ENCODE measurements at regions not wholly inside any gene's neighbourhood (a gene's known extent, or its start where the extent isn't known, plus 50 kb on each side); places are given as distances from the start of the nearest gene placed in this dataset.

DNA sequence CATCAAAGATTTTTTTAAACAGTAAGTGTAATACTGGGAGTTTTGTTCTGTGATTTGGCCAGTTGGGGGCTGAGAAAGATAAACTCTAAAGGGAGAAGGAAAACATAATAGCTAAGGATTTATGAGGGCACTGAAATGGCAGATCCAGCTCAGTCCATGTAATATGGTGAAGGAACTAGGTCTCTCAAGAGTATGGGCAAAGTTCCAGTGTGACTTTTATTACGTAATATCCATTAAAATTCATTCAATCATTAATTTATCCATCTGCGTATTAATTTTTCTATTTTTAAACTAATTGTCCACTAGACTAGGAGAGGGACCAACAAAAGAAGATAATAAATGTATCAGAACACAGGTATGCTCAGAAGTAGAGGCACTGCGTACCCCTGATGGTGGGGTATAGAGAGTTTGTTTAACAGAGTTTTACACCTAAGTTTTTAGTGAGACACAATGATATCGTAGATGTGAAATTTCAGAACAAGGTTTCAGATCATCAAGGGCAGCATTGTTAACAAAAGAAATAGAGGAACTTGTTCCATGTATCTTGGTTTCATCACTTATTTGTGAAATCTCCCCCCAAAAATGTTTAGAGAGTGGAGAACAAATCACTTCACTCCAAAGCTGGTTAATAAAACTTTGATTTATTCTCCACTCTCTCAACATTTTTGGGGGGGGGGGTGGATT, 351.1 kb downstream of the GRXCR1 start:
- Histone ChIP-seq H3K79me2 (replicated peaks; ENCODE audit: insufficient read depth) (no peaks in the 10 kb centered on the region), H3K4me3 (no peak overlapping the region), H3K27me3 (ENCODE audit: insufficient read depth) (no peaks in the 10 kb centered on the region), H3K9me2 (ENCODE audit: insufficient read depth) (peaks cover 15% of the 10 kb centered on the region; the same call in 1 of the 2 replicates), H2AFZ (no peak overlapping the region), H4K20me1 (replicated peaks; ENCODE audit: insufficient read depth) (no peaks in the 10 kb centered on the region), H3K4me2 (no peak overlapping the region), H3K36me3 (ENCODE audit: insufficient read depth) (no peaks in the 10 kb centered on the region), H3F3A (replicated peaks; ENCODE audit: low read depth) (no peaks in the 10 kb centered on the region), H3K27ac (ENCODE audit: low read depth) (no peak overlapping the region), H3K4me1 (ENCODE audit: insufficient read depth) (no peaks in the 10 kb centered on the region)
- TF ChIP-seq JUNB (IDR thresholded peaks at IDR 0.05; ENCODE audit: unreplicated experiment): no peak
- TF ChIP-seq ETS1 (IDR thresholded peaks at IDR 0.05): no peak
- no peak for TF ChIP-seq EZH2 (IDR thresholded peaks at IDR 0.05; ENCODE audit: low read depth, unreplicated experiment)
- TF ChIP-seq NANOG (IDR thresholded peaks at IDR 0.05; ENCODE audit: borderline replicate concordance): no peak
- TF ChIP-seq, protein P1, sequence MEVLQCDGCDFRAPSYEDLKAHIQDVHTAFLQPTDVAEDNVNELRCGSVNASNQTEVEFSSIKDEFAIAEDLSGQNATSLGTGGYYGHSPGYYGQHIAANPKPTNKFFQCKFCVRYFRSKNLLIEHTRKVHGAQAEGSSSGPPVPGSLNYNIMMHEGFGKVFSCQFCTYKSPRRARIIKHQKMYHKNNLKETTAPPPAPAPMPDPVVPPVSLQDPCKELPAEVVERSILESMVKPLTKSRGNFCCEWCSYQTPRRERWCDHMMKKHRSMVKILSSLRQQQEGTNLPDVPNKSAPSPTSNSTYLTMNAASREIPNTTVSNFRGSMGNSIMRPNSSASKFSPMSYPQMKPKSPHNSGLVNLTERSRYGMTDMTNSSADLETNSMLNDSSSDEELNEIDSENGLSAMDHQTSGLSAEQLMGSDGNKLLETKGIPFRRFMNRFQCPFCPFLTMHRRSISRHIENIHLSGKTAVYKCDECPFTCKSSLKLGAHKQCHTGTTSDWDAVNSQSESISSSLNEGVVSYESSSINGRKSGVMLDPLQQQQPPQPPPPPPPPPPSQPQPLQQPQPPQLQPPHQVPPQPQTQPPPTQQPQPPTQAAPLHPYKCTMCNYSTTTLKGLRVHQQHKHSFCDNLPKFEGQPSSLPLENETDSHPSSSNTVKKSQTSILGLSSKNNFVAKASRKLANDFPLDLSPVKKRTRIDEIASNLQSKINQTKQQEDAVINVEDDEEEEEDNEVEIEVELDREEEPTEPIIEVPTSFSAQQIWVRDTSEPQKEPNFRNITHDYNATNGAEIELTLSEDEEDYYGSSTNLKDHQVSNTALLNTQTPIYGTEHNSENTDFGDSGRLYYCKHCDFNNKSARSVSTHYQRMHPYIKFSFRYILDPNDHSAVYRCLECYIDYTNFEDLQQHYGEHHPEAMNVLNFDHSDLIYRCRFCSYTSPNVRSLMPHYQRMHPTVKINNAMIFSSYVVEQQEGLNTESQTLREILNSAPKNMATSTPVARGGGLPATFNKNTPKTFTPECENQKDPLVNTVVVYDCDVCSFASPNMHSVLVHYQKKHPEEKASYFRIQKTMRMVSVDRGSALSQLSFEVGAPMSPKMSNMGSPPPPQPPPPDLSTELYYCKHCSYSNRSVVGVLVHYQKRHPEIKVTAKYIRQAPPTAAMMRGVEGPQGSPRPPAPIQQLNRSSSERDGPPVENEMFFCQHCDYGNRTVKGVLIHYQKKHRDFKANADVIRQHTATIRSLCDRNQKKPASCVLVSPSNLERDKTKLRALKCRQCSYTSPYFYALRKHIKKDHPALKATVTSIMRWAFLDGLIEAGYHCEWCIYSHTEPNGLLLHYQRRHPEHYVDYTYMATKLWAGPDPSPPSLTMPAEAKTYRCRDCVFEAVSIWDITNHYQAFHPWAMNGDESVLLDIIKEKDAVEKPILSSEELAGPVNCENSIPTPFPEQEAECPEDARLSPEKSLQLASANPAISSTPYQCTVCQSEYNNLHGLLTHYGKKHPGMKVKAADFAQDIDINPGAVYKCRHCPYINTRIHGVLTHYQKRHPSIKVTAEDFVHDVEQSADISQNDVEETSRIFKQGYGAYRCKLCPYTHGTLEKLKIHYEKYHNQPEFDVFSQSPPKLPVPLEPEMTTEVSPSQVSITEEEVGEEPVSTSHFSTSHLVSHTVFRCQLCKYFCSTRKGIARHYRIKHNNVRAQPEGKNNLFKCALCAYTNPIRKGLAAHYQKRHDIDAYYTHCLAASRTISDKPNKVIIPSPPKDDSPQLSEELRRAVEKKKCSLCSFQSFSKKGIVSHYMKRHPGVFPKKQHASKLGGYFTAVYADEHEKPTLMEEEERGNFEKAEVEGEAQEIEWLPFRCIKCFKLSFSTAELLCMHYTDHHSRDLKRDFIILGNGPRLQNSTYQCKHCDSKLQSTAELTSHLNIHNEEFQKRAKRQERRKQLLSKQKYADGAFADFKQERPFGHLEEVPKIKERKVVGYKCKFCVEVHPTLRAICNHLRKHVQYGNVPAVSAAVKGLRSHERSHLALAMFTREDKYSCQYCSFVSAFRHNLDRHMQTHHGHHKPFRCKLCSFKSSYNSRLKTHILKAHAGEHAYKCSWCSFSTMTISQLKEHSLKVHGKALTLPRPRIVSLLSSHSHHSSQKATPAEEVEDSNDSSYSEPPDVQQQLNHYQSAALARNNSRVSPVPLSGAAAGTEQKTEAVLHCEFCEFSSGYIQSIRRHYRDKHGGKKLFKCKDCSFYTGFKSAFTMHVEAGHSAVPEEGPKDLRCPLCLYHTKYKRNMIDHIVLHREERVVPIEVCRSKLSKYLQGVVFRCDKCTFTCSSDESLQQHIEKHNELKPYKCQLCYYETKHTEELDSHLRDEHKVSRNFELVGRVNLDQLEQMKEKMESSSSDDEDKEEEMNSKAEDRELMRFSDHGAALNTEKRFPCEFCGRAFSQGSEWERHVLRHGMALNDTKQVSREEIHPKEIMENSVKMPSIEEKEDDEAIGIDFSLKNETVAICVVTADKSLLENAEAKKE (CRISPR knock-in tag; IDR thresholded peaks at IDR 0.05): no peak
- TF ChIP-seq ZNF114 (CRISPR knock-in tag; IDR thresholded peaks at IDR 0.05): no peak
- no peak for TF ChIP-seq POLR2AphosphoS5 (IDR thresholded peaks at IDR 0.05; ENCODE audit: low read depth)
- no peak for TF ChIP-seq ZNF331 (CRISPR knock-in tag; IDR thresholded peaks at IDR 0.05; ENCODE audit: low read depth)
- TF ChIP-seq REST (IDR thresholded peaks at IDR 0.05; ENCODE audit: unreplicated experiment): no peak
- TF ChIP-seq, protein P2, sequence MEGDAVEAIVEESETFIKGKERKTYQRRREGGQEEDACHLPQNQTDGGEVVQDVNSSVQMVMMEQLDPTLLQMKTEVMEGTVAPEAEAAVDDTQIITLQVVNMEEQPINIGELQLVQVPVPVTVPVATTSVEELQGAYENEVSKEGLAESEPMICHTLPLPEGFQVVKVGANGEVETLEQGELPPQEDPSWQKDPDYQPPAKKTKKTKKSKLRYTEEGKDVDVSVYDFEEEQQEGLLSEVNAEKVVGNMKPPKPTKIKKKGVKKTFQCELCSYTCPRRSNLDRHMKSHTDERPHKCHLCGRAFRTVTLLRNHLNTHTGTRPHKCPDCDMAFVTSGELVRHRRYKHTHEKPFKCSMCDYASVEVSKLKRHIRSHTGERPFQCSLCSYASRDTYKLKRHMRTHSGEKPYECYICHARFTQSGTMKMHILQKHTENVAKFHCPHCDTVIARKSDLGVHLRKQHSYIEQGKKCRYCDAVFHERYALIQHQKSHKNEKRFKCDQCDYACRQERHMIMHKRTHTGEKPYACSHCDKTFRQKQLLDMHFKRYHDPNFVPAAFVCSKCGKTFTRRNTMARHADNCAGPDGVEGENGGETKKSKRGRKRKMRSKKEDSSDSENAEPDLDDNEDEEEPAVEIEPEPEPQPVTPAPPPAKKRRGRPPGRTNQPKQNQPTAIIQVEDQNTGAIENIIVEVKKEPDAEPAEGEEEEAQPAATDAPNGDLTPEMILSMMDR (conservative IDR thresholded peaks at IDR 0.05; ENCODE audit: low read depth in 2 of 2): no peak
- TF ChIP-seq CREB1 (CRISPR knock-in tag; IDR thresholded peaks at IDR 0.05; ENCODE audit: low read depth): no peak
- no peak for TF ChIP-seq STAT1 (IDR thresholded peaks at IDR 0.05; ENCODE audit: unreplicated experiment)
- no peak for TF ChIP-seq EZH2phosphoT487 (IDR thresholded peaks at IDR 0.05; ENCODE audit: unreplicated experiment)
- no peaks in the 10 kb centered on the region for H3K27me3 Mint-ChIP-seq (ENCODE audit: insufficient read depth, low read depth, poor library complexity)
- H3K4me1 Mint-ChIP-seq: no peaks in the 10 kb centered on the region
- H3K36me3 Mint-ChIP-seq (ENCODE audit: low read depth): no peaks in the 10 kb centered on the region
- H3K9me3 Mint-ChIP-seq: peaks cover 6% of the 10 kb centered on the region; the same call in 2 of the 3 replicates
- no peak overlapping the region for H3K27ac Mint-ChIP-seq
- no peak for ATAC-seq
- no peak overlapping the region for H3K4me3 Mint-ChIP-seq
- DNase-seq (ENCODE audit: low spot score): no peak

Measured in GM23338 (cell line).